ENCODE measurements at regions not wholly inside any gene's neighbourhood (a gene's known extent, or its start where the extent isn't known, plus 50 kb on each side); places are given as distances from the start of the nearest gene placed in this dataset.
"Not testable (repeated sequence)": the region's sequence is repeated elsewhere in the genome, so short reads cannot be mapped to it uniquely, and the experiment has no call there.

DNA sequence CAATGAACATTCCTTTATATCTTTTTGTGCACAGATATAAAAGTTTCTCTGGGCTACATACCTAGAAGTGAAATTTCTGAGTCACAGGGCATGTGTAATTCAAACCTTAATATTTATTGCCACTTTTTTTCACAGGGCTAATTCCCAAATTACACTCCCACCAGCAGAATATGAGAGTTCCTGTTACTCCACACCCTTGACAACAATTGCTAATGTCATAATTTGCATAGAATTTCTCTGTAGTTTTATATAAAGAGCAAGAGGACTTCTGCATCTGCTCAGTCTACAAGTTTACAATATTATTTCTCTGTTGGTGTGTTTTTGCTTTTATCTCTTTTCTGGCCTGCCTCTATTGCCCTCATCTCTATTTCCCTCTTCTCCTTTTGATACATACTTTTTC lies 518.5 kb downstream of the ZNF608 start:
- DNase-seq: no peak

DNA sequence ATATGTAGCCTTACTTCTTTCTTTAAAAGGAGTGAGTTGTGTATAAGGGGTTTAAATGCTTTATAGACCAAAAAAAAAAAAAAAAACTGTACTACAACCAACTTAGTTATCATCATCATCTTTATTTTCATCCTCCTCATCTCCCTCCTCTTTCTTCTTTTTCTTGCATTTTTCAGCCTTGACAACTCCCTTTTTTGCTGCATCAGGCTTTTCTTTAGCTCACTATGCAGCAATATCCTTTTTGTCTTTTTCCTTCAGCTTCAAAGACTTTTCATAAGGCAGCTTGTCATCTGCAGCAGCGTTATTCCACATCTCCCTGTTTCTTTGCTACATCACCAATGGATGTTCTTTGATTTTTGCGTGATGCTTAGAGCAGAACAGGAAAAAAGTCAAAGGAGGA lies 526.0 kb downstream of the ZNF608 start:
- DNase-seq: no peak

DNA sequence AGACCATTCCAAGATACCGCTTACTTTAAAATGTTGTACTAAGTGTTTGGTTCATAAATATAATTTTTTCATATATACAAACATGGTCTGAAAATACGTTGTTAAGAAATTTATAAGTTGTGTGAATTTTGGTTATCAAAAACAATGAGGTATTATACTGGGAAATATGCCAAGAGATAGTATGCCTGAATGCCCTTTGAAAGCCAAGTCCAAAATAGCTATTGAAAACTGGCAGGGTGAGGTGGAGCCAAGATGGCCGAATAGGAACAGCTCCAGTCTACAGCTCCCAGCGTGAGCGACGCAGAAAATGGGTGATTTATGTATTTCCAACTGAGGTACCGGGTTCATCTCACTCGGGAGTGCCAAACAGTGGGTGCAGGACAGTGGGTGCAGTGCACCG lies 533.5 kb downstream of the ZNF608 start:
- DNase-seq: no peak

DNA sequence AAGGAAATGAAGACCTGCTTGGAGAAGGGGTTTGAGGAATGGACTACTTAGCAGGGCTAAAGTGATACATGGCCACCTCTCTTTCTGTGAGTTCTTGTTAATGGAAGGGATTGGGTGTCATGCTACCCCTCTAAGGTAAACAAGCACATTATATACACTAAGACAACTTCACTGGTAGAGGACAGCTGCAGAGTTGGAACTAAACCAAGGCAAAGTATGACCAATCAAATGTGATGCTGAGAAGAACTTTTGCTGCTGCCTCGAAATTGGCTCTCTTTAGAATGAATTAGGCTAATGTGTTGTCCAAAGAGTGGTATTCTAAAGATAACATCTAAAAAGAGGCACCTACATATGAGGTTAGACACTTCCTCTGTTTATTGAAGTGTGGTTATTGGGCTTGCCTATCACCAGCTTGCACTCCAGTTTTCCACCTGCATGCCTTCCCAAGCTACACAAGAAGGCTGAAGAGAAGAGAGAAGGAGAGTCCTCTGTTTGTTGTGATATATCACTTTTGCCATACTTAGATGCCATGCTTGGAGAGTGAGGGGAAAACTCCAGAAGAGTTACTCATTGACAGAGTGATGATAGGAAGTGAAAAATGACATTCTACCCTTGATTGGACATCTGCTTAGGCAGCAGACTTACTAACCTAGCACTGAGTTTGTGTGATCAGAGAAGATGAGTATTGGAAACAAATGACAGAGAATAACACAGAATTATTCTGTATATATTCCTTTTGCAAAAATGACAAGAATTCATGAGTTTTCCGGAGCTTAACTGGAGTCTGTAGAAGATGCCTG lies 536.1 kb downstream of the ZNF608 start:
- DNase-seq: no peak

DNA sequence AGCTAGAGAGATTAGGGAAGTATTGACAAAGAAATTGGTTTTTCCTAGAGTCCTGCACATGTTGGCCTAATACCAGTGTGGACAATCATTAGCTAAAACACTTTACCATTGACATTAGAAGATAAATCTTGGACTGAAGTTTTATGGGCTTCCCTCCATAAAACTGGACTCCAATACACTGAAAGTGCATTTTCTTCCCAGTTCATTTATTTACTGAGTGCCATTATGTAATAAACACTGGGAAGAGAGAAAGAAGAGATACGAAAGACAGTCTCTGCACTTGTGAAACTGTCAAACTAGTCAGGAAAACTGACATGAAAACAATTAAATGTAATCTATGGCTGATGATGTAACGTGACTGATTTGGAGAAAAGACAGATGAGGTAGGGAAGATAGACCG lies 539.3 kb downstream of the ZNF608 start:
- no peak for DNase-seq

DNA sequence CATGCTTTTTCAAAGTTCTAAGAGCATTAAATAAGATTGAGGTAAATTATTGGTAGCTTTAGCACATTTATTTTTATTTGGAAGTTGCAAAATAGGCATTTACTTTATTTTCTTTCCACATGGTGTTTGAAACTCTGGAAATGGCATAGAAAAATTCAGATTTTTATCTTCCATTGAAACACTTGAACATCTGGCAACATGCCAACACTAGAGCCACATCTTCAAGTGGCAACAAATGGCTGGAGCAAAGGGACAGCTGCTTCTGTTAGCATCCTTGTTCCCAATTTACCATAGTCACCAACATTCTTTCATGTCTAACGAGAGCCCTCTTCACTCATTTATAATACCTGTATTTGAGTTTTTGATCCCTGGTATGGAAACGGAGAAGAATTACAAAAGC lies 539.9 kb downstream of the ZNF608 start:
- DNase-seq: no peak

DNA sequence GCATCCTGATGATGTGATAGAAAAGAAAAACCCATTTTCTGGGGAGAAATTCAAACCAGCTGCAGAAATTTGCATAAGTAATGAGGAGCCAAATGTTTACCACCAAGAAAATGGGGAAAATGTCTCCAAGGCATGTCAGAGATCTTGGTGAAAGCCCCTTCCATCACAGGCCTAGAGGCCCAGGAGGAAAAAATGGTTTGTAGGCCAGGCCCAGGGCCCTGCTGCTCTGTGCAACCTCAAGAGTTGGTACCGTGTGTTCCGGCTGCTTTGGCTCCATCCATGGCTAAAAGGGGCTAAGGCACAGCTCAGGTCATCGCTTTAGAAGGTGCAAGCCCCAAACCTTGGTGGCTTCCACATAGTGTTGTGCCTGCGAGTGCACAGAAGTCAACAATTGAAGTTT lies 543.1 kb downstream of the ZNF608 start:
- no peak for DNase-seq

DNA sequence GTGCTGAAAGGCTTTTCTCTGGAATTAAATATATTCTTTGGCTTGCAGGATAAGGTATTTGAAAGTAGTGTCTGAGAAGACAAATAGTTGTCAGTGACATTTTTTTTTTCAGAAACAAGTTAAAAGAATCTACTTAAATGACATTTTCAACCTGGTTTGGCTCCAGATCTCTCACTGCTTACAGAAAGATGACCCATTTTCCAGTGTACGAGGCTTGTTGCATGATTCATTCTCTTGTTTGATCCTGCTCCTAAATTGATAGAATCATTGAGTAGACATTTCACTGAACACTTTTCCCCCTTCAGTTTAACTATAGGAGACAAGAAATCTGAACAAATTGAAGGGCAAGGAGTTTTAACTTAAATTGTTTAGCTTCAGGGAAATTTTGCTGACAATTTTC lies 546.1 kb downstream of the ZNF608 start:
- DNase-seq: no peak

DNA sequence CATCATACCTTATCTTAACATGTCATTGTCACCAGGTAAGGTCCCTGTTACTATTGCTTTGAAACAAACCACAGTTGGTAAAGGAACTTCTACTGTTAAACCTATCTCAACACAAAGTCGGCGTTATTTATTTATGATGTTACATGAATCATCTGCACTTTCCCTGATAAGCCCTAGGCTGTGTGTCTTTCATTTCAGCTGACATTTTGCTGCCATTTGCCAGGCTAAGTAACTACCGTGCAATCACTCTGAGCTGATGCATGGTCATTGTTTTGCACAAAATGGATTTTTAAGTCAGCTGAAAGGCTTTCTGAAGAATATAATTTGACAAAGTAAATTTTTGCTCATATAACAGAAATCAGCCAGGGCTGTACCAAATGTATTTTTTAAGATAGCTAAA lies 546.5 kb downstream of the ZNF608 start:
- no peak for DNase-seq

DNA sequence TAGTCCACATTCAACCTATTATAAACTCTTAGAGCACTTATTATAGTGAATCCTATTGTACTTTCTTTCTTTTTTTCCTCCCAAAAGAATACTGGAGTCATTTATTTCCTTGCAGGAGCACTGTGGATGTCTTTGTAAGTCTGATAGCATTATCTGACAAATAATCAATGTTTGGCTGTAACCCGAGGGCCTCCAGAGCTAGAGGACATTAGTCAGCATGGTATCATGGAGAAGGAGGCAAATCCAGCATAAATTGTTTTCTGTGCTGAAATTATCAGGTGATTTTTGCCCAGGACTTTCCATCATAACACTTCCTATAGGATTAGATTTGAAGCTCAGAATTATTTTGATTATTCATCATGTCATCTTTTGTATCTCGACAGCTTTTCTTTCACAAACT lies 551.0 kb downstream of the ZNF608 start:
- DNase-seq: no peak

DNA sequence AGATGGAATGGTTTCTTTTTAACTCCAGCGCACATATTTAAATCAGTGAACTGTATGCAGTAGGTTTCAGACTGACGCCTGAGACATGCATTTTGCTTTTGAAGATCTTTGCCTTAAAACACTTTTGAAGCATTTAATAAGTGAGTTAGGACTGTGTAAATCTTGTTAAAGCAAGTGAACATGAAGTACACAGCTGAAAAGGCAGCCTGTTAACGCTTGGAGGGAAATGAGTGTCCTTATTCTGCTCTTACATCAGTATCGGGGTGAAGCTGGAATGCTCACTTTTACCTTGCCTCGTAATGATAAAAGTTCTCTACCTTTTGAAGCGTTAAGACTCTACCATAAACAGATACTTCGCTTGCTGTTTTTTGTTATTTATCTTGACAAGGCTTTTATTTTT lies 552.2 kb downstream of the ZNF608 start:
- DNase-seq: no peak

DNA sequence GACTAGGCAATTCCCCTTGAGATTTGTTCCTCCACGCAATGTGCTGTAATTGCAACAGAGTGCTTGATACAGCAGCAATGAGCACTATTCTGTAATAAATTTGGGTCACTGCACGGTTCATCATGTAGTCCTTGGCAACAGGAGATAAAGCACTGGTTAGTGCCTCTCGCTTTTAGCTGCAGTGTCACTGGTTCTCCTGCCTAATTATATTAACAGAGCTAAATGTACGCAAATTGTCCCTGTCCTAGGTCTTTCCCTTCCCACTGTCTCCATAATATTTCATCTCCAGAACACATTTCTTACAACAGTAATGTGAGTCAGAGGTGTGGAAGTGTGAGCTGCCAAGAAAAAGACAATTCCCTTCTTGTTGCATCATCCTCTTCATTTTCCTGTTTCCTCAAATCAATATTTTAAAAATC lies 553.1 kb downstream of the ZNF608 start:
- DNase-seq: no peak

DNA sequence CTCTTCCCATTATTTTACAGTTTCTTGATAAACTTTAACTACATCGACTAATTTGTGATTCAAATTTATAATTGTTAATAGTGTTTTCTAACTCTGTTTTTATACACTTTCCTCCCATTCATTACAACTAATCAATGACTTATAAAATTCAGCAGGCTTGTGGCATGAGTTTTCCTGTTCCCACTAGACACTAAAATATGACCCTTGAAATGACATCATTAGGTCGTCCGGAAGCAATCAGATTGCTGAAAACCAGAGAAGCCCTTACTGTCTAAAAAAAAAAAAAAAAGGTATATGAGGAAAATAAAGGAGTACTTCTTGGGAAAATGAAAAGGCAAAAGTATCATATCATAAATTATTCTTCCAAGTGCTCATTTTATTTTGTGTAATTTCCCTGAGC lies 553.7 kb downstream of the ZNF608 start:
- no peak for DNase-seq

DNA sequence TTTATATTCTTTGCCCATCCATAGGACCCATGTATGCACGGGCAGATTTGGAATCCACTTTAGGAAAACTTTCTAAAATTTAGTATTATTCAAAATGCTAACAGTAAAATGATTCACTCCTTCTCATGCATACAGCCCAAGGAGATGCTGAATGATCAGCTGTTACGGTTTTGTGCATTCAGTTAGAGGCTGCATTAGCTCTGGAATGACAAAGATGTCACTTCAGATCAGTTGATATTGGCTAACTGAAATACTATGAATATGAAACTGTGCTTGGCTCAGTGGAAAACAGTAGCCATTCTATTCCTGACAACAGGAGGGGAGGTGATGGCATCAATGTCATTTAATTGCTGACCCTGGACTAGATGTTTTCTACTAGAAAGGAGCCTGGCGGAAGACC lies 560.7 kb downstream of the ZNF608 start:
- DNase-seq: no peak

DNA sequence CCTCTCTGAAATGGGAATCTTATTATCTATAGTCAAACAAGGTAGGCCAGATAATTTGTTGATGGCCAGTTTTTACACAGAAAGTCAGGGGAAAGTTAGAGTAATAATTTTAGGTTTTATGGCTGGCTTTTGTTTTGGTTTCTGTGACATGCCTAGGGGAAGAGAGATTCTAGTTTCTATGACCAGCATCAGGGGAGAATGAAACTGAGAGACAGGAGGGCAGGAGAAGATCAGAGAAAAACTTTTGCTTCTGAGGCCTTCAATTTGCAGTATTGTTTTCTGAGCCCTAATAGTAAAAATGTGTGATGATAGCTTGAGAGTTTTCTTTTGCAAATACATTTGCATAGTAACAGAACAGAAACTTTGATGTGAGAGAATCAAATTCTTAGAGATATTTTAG lies 564.3 kb downstream of the ZNF608 start:
- no peak for DNase-seq

DNA sequence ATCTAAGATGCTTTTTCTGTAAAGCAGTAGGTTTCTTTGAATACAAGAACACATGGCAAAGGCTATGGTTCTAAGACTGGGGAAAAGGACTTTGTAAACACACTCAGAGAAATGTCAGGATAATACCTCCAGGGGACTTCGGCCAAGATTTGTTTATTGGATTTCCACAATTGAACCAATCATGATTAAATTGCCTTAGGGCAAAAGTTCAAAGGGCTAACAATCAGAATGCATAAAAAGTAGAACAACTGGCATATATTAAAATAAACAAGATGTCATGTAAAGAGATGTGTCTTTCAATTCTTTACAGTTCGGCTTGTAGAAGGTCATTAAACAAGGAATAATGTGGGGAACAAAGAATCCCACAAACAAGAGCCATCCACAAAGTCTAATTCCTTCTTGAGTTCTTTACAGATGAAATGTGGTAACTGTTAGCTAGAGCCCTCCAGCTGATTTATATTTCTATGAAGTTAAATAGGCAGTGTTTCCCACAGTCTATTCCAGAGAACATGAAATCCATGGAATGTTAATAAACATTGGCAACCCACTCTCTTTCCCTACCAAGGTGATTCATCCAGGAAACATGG lies 565.5 kb downstream of the ZNF608 start:
- DNase-seq: no peak

DNA sequence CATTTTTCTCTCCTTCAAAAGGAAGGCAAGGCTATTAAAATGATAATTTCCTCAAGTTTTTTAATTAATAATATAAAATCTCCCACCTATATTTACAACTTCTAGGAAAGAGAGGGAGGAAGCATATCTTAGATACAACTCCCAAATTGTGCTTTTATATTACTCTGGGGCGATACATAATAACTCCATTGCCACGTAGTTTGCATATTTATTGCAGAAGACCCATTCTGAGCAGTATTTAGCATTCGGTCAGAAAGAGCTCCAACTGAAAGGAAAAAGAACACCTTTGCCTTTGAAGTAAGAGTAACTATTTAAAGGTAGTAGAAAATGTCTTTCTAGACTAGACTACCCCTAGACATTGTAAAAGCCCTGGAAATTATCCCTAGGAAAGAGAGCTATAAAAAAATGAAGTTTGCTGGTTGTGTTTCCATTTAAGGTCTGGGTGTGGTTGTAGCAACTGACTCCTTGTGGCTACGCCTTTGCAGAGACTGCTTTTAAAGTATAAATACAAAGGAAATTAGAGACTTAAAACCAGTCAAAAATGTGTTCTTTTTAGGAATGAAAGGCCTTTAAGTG lies 566.1 kb downstream of the ZNF608 start:
- no peak for DNase-seq

DNA sequence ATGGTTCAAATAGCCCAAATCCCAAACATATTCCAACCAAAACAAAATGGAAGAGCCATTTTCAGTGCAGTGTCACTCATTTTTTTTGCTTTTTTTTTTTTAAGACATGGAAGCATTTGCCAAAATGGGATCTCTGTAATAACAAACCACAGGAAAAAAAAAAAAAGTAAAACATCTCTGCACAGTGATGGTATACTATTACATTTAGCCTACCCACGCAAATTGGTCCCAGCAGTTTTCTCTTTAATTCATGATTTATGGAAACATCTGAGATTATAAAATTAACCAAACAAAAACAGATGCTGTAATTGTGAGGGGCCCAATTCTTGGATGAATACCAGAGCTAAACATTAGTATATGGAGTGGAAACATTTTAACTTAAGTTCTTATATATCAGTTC lies 566.6 kb downstream of the ZNF608 start:
- no peak for DNase-seq

DNA sequence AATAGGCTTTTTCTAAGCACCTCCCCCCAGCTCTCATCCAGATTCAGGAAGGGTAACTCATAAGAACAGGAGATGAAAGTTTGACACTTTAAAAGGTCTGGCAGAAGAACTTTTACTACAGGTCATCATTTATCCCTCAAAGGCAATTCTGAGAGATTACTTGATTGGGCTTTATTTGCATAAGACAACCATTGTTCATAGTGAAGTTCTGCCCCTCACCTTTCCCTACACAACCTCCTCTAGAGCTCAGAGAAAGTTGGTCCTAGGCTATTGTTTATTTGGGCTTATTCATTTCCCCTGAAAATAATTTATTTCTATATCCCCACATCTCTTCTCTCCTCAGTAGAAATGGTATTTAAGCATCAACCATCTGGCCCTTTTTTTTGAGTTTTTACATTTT lies 568.4 kb downstream of the ZNF608 start:
- no peak for DNase-seq

DNA sequence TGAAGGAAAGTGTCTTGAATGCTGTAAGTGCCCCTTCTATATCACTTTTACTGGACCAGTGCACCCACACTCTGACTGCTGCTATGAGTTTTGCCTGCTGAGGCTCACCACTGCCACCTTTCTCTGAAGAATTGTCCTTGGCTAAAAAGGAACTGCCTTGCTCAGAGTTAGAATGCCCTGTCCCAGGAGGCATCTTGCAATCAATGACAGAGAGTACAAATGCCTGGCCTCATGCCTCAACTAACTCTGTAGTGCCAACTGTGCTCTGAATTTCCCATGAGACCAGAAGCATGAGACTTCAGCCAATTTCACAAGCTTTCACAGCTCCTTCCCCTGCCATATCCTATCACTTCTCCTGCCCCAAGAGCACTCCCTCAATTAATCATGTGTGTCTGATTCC lies 569.7 kb downstream of the ZNF608 start:
- DNase-seq: no peak

DNA sequence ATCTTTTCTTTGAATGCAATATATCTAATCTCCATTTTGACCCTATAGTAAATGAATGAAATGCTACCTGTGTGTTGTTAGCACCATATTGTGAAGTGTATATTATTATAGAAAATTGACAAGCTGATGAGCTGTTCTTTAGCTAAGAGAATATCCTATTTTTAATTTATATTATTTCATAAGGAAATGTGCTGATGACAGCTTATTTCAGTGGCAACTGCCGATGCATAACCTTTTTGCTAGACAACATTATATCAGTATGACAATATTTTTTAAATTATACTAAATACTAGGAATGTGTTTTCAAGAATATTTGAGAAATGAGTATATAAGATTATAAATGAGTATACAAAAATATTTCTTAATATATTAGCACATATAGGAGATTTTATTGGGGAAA lies 573.1 kb downstream of the ZNF608 start:
- no peak for DNase-seq

DNA sequence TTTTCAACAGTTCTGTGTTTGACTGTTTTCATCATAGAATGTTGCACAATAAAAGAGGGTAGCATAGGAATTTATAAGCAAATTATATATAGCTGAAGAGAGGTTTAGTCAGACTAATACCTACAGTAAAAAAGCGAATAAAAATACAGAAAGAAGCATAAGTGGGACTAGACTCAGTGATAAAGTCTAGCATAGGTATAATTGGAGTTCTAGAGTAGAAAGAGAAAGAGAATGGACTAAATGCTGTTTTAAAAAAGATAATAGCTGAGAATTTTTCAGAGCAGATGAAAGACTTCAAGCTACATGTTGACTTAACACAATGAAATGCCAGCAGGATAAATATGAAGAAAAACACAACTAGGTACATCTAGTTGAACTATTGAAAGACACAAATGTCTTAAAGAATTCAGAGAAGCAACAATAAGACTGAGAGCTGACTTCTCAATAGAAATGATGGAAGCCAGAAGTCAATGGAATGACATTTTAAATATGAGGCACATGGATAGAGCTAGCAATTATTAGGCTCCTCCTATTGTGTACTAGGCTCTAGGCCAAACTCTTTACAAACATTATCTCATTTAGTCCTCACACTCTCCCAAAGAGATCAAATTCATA lies 573.9 kb downstream of the ZNF608 start:
- no peak for DNase-seq

DNA sequence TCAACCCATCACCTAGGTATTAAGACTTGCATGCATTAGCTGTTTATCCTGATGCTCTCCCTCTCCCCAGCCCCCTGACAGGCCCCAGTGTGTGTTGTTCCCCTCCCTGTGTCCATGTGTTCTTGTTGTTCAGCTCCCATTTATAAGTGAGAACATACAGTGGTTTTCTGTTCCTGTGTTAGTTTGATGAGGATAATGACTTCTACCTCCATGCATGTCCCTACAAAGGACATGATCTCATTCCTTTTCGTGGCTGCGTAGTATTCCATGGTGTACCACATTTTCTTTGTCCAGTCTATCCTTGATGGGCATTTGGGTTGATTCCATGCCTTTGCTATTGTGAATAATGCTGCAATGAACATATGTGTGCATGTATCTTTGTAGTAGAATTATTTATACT lies 578.3 kb downstream of the ZNF608 start:
- DNase-seq: not testable (repeated sequence)

Measured in left kidney (tissue), 1 donor.